LNCAP (cell line): ENCODE measurements at regions not wholly inside any gene's neighbourhood (a gene's known extent, or its start where the extent isn't known, plus 50 kb on each side); places are given as distances from the start of the nearest gene placed in this dataset.
A peak's percentile ranks its signal among the peaks of the same experiment; 100 is the strongest.

Experiments used
- CTCF ChIP-seq: fragments of 450-650 bp; IDR thresholded peaks from 2 replicates; pipeline ENCODE4 v1.5.1; 2017; ENCODE audit warnings: mild to moderate bottlenecking

DNA sequence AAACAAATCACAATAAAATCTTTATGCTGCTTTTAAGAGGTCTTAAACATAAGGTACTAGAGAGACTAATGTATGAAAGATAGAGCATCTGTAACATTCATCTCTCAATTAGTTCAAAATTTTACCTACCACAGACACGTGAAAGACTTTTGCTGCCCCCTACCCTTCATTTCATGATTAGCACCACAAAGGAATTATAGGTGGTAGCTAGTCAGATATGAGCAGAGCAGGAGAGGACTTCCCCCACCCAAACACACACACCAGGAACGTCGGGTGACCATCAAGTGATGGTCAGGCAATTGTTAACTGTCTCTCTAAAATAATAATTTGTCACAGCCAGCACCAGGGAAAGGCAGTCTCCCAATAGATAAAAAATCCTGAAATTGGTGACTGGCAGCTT, 1531.7 kb upstream of the SPRY2 start:
- TF ChIP-seq CTCF, result peak; percentile 59

DNA sequence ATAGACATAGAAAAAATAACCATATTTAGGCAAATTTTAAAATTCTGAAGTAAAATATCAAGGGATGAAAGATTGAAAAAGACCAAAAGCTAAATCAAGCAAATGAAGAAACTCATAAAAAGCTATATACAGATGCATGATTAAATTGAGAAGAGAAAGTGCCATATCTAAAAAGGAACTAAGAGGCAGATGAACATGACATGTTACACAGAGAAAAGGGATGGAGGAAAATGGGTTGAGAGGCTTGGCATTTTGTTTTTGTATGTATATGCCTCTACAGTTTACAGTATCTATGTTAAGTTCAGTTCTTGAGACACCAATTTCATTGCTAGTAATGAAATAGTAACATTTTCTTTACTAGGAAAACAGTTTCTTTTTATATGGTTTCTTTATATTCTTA, 1507.4 kb upstream of the SPRY2 start:
- TF ChIP-seq CTCF, result no peak

DNA sequence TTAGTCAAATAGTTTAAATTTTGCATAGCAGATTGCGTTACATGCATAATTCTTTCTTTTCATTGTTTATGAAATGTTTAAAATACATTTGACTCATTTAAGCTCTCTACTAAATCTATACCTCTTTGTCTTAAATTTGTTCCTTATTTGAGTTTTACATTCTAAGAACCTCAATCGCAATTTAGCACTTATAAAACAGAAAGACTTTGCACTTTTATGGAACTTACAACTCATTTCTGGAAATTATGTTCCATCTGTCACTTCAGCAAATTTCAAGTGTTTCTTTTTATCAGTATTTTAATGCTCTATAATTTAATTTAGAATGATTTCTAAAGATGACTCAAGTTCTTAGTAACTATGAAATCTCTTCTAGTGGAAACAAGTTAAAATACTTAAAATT, 1505.8 kb upstream of the SPRY2 start:
- no peak for TF ChIP-seq CTCF

- TF ChIP-seq CTCF, result no peak
Observed at GRCh38 chr13:81821259-81821658, 1480.3 kb upstream of the SPRY2 start.

- no peak for TF ChIP-seq CTCF
Observed at GRCh38 chr13:81800433-81800832, 1459.5 kb upstream of the SPRY2 start.

DNA sequence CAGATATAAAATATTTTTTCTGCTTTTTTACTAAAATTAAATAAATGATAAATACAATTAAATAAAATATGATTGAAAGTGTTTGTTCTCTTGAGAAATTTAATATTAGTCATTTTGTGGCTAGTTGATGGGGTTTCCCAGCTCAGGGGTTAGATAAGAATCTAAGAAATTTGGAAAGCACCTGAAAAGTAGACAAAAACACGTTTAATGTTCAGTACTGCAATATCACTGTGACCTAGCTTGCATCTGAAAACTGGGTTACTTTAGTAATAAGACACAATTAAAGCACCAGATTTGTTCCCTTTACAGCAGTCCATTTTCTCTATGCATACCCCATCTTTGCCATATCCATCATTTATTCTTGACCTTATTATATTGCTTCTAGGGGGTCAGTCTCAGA, 1454.8 kb upstream of the SPRY2 start:
- no peak for TF ChIP-seq CTCF

GRCh38 chr13:81791641-81792040, 1450.7 kb upstream of the SPRY2 start:
- TF ChIP-seq CTCF, result no peak

DNA sequence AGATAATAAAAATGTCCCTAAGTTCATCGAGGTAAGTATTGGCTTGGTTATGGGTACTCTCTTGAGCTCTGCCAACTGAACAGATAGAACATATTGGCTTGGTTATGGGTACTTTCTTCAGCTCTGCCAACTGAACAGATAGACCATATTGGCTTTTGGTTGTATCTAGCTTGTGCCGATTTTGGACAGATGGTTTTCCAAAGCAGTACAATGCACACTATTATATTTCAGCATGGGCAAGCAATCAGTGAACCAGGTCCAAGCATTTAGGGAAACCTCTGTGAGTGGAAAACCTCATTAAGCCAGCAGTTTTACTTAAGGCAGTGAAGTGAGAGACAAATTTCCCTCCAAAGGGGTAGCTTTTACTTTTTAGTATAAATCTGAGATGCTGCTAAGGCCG, 1440.5 kb upstream of the SPRY2 start:
- no peak for TF ChIP-seq CTCF
